Type B pancreatic cell (in vitro differentiated cells): ENCODE measurements at regions not wholly inside any gene's neighbourhood (a gene's known extent, or its start where the extent isn't known, plus 50 kb on each side); places are given as distances from the start of the nearest gene placed in this dataset.

Experiments
- DNase-seq: peaks from one replicate; pipeline ENCODE4 v3.0.0; 2021; ENCODE audit warnings: mixed read lengths; ENCODE audit not compliant: unreplicated experiment; ENCODE audit errors: extremely low spot score
- H3K27ac Mint-ChIP-seq: 2 replicates; pipeline ENCODE4 v1.8.0; 2021; ENCODE audit warnings: mild to moderate bottlenecking, mixed read lengths
- H3K27me3 Mint-ChIP-seq: 2 replicates; pipeline ENCODE4 v1.8.0; 2021; ENCODE audit warnings: mixed read lengths
- H3K36me3 Mint-ChIP-seq: 2 replicates; pipeline ENCODE4 v1.8.0; 2021; ENCODE audit warnings: mixed read lengths
- H3K4me1 Mint-ChIP-seq: one replicate; pipeline ENCODE4 v1.8.0; 2021; ENCODE audit warnings: mixed read lengths; ENCODE audit not compliant: unreplicated experiment
- H3K4me3 Mint-ChIP-seq: 2 replicates; pipeline ENCODE4 v1.8.0; 2021; ENCODE audit warnings: mild to moderate bottlenecking, mixed read lengths
- H3K9me3 Mint-ChIP-seq: 2 replicates; pipeline ENCODE4 v1.8.0; 2021; ENCODE audit warnings: mixed read lengths
- TF ChIP-seq, protein P1 (sequence below): fragments of 200-600 bp; sonication (generic); conservative IDR thresholded peaks from 2 replicates; pipeline ENCODE4 v1.5.0; 2021; ENCODE audit warnings: antibody characterized with exemption, mild to moderate bottlenecking

DNA sequence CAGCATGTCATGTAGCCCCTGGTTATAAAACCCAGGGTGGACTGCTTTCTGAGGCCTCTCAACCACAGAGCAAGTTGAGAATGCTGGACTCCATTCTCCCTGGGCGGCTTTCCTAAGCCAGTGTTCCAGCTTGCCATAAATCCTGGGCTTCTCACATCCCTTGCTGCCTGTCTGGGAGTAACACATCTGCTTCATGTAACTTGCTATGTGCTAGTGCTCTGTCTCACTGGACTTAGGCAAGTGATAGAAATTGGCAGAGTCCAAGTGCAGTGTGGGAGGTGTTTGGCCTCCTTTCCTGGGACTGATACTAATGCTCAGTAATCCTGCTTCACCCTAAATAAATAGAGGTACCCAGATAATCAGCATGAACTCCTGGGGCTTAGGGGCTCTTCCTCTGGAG lies 277.1 kb upstream of the POM121L12 start:
- Mint-ChIP-seq H3K27me3 (no peaks in the 10 kb centered on the region), H3K9me3 (no peaks in the 10 kb centered on the region), H3K4me1 (no peaks in the 10 kb centered on the region), H3K27ac (no peak overlapping the region), H3K36me3 (no peaks in the 10 kb centered on the region), H3K4me3 (no peak overlapping the region)
- TF ChIP-seq, protein P1, sequence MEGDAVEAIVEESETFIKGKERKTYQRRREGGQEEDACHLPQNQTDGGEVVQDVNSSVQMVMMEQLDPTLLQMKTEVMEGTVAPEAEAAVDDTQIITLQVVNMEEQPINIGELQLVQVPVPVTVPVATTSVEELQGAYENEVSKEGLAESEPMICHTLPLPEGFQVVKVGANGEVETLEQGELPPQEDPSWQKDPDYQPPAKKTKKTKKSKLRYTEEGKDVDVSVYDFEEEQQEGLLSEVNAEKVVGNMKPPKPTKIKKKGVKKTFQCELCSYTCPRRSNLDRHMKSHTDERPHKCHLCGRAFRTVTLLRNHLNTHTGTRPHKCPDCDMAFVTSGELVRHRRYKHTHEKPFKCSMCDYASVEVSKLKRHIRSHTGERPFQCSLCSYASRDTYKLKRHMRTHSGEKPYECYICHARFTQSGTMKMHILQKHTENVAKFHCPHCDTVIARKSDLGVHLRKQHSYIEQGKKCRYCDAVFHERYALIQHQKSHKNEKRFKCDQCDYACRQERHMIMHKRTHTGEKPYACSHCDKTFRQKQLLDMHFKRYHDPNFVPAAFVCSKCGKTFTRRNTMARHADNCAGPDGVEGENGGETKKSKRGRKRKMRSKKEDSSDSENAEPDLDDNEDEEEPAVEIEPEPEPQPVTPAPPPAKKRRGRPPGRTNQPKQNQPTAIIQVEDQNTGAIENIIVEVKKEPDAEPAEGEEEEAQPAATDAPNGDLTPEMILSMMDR: no peak
- DNase-seq: no peak

GRCh38 chr7:52753855-52754254 lies 281.6 kb upstream of the POM121L12 start:
- Mint-ChIP-seq H3K27ac (no peak overlapping the region), H3K4me3 (no peak overlapping the region), H3K27me3 (no peaks in the 10 kb centered on the region), H3K36me3 (no peaks in the 10 kb centered on the region), H3K4me1 (no peaks in the 10 kb centered on the region), H3K9me3 (no peaks in the 10 kb centered on the region)
- TF ChIP-seq, protein P1: no peak
- DNase-seq: no peak

DNA sequence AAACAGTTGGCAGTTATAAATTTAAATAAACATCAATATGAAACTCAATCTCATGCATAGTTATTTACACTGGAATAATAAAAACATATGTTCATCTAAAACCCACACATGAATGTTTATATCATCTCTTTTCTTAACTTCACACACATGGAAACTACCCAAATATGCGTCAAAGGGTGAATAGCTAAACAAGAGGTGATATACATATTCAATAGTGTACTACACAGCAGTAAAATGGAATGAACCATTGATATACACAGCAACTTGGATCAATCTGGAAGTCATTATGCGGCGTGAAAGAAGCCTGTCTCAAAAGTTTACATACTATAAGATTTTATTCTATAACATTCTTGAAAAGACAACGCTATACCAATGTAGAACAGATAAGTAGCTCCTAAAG lies 282.5 kb upstream of the POM121L12 start:
- H3K36me3 Mint-ChIP-seq: no peaks in the 10 kb centered on the region
- no peaks in the 10 kb centered on the region for H3K27me3 Mint-ChIP-seq
- TF ChIP-seq, protein P1: no peak
- H3K4me1 Mint-ChIP-seq: no peaks in the 10 kb centered on the region
- no peak overlapping the region for H3K27ac Mint-ChIP-seq
- no peaks in the 10 kb centered on the region for H3K9me3 Mint-ChIP-seq
- no peak overlapping the region for H3K4me3 Mint-ChIP-seq
- DNase-seq: no peak

- TF ChIP-seq, protein P1: peak; percentile 35
- no peaks in the 10 kb centered on the region for H3K27me3 Mint-ChIP-seq
- H3K27ac Mint-ChIP-seq: no peak overlapping the region
- no peaks in the 10 kb centered on the region for H3K4me1 Mint-ChIP-seq
- no peaks in the 10 kb centered on the region for H3K9me3 Mint-ChIP-seq
- no peaks in the 10 kb centered on the region for H3K36me3 Mint-ChIP-seq
- H3K4me3 Mint-ChIP-seq: no peak overlapping the region
- no peak for DNase-seq
Observed at GRCh38 chr7:52749880-52750279, 285.6 kb upstream of the POM121L12 start.

DNA sequence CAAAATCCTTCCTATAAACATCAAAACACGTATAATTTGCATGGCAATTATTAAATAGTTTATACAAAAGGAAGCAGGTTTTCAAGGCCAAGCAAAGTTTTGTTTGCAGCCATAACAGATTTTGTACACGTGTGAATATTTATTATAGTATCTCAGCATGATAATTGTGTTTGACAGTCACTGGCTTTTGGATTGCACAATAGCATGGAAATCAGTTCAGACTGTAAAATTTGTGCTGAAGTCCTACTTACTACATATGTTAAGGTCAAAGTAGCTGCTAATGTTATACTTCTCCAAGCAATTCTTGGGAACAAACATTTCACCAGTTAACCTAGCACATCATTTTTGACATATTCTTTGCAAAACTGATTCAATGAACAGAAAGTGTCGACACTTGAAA lies 287.6 kb upstream of the POM121L12 start:
- Mint-ChIP-seq H3K27me3 (no peaks in the 10 kb centered on the region), H3K9me3 (no peaks in the 10 kb centered on the region), H3K4me1 (no peaks in the 10 kb centered on the region), H3K36me3 (no peaks in the 10 kb centered on the region), H3K27ac (no peak overlapping the region), H3K4me3 (no peak overlapping the region)
- DNase-seq: no peak
- TF ChIP-seq, protein P1: no peak

GRCh38 chr7:52741670-52742290 lies 293.7 kb upstream of the POM121L12 start:
- Mint-ChIP-seq H3K27me3 (no peaks in the 10 kb centered on the region), H3K4me3 (no peak overlapping the region), H3K36me3 (no peaks in the 10 kb centered on the region), H3K9me3 (no peaks in the 10 kb centered on the region), H3K4me1 (no peaks in the 10 kb centered on the region), H3K27ac (no peak overlapping the region)
- TF ChIP-seq, protein P1: no peak
- no peak for DNase-seq
